ENCODE measurements at regions not wholly inside any gene's neighbourhood (a gene's known extent, or its start where the extent isn't known, plus 50 kb on each side); places are given as distances from the start of the nearest gene placed in this dataset.

DNA sequence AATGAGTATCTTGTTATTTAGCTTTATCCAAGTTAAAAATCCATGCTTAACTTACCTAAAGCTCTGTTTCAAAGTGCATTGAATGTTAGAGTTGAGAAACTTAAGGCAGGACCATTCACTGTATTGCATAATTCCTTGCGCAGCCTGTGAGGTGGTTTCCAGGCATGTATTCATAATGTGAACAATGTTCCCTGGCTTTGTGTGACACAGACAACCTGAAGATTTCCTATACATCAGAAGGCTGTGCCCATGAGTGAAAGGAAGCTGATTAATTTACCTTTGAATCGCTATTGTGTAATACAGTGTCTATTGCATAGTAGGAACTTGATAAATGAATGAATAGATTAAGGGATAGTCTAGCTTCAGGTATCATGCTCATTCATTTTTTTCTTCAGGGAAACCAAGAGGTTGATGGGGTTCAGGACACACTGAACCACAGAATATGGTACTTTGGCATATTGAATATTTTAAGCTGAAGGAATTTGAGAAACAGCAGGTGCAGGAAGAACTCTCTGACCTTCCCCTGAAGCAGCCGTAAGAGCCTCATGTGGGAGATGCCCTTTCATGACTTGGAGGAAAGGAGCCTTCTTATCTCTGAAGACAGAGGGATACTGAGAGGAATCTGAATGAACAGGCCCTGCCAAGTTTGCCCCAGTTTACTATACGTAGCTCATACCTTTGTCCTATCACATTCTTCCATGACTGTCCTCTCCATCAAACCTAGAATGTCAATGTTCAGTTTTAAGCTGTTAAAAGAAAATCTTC, 88.6 kb upstream of the GNG12 start:
- no peak for TF ChIP-seq CTCF (IDR thresholded peaks at IDR 0.05)
- TF ChIP-seq POLR2A (IDR thresholded peaks at IDR 0.05) = no peak
